Prostate gland (tissue), 2 donors: ENCODE measurements at regions not wholly inside any gene's neighbourhood (a gene's known extent, or its start where the extent isn't known, plus 50 kb on each side); places are given as distances from the start of the nearest gene placed in this dataset.

Source experiments
- DNase-seq: peaks from one replicate; pipeline ENCODE4 v3.0.0-alpha.2; 2019; ENCODE audit warnings: low spot score
- H3K27ac ChIP-seq, 2 donors: fragments of 200-600 bp; sonication (generic); 2 replicates each; pipeline ENCODE4 v1.5.1; 2017 to 2019
- H3K27me3 ChIP-seq: fragments of 200-600 bp; sonication (generic); replicated peaks from 2 replicates; pipeline ENCODE4 v1.5.1; 2019; ENCODE audit not compliant: insufficient read depth
- H3K36me3 ChIP-seq, 2 donors: fragments of 200-600 bp; sonication (generic); 1 replicate in 1 of 2; 2 replicates in 1 of 2; pipeline versions ENCODE4 v1.5.1 to v1.8.1; 2017 to 2019
- H3K4me1 ChIP-seq: fragments of 200-600 bp; sonication (generic); replicated peaks from 2 replicates; pipeline ENCODE4 v1.5.1; 2019
- H3K4me3 ChIP-seq, 2 donors: fragments of 200-600 bp; sonication (generic); 2 replicates each; pipeline ENCODE4 v1.5.1; 2017 to 2019
- H3K9me3 ChIP-seq: fragments of 200-600 bp; sonication (generic); 2 replicates; pipeline ENCODE4 v1.5.1; 2017
- POLR2A ChIP-seq: fragments of 450-650 bp; IDR thresholded peaks from one replicate; pipeline ENCODE4 v1.6.1; 2016; ENCODE audit warnings: antibody characterized with exemption, mild to moderate bottlenecking
- POLR2AphosphoS5 ChIP-seq: sonication (generic); formaldehyde crosslinking; IDR thresholded peaks from one replicate; pipeline ENCODE4 v1.6.1; 2017; ENCODE audit warnings: antibody characterized with exemption
- WGBS: methylation state at CpG from one replicate; pipeline ENCODE4 v1.1.5; 2018; 5-methylcytosine and 5-hydroxymethylcytosine counted together
- intact Hi-C: fragments of 100-400 bp; cut with DNase I; formaldehyde crosslinking; loops from one replicate; pipeline ENCODE4 v1.14.2; 2022
- TF ChIP-seq, protein P1 (sequence below), 4 experiments: fragments of 200-600 bp in 2 of 4; fragments of 450-650 bp in 2 of 4; sonication (generic) in 2 of 4; IDR thresholded peaks; 1 replicate in 3 of 4; 2 replicates in 1 of 4; pipeline ENCODE4 v1.5.1; 2016 to 2019; ENCODE audit warnings: antibody characterized with exemption in 4 of 4, mild to moderate bottlenecking in 2 of 4, moderate library complexity in 2 of 4

GRCh38 chr20:40587038-40587437 is 102.0 kb downstream of the MAFB start:
- TF ChIP-seq, protein P1, sequence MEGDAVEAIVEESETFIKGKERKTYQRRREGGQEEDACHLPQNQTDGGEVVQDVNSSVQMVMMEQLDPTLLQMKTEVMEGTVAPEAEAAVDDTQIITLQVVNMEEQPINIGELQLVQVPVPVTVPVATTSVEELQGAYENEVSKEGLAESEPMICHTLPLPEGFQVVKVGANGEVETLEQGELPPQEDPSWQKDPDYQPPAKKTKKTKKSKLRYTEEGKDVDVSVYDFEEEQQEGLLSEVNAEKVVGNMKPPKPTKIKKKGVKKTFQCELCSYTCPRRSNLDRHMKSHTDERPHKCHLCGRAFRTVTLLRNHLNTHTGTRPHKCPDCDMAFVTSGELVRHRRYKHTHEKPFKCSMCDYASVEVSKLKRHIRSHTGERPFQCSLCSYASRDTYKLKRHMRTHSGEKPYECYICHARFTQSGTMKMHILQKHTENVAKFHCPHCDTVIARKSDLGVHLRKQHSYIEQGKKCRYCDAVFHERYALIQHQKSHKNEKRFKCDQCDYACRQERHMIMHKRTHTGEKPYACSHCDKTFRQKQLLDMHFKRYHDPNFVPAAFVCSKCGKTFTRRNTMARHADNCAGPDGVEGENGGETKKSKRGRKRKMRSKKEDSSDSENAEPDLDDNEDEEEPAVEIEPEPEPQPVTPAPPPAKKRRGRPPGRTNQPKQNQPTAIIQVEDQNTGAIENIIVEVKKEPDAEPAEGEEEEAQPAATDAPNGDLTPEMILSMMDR (IDR thresholded peaks at IDR 0.05): no peak
- TF ChIP-seq POLR2A: no peak
- no peak for TF ChIP-seq POLR2AphosphoS5
- H3K9me3 ChIP-seq: no peaks in the 10 kb centered on the region
- intact Hi-C loops: no loop called here
- no peaks in the 10 kb centered on the region for H3K4me1 ChIP-seq
- H3K4me3 ChIP-seq: no peak overlapping the region
- no peaks in the 10 kb centered on the region for H3K36me3 ChIP-seq
- H3K27ac ChIP-seq: no peak overlapping the region
- WGBS: 76% methylated on average over 7 of the region's 7 CpGs
- no peaks in the 10 kb centered on the region for H3K27me3 ChIP-seq
- DNase-seq: no peak

- no peaks in the 10 kb centered on the region for H3K4me1 ChIP-seq
- 80% methylated on average over 3 of the region's 3 CpGs for WGBS
- no peaks in the 10 kb centered on the region for H3K9me3 ChIP-seq
- H3K4me3 ChIP-seq: no peak overlapping the region
- no peak for DNase-seq
- intact Hi-C loops: no loop called here
- H3K27ac ChIP-seq: no peak overlapping the region
- H3K27me3 ChIP-seq: no peaks in the 10 kb centered on the region
- H3K36me3 ChIP-seq: no peaks in the 10 kb centered on the region
- TF ChIP-seq POLR2AphosphoS5 (no peak), POLR2A (no peak)
- TF ChIP-seq, protein P1 (IDR thresholded peaks at IDR 0.05): no peak
Observed at GRCh38 chr20:40584130-40584809, 104.8 kb downstream of the MAFB start.

DNA sequence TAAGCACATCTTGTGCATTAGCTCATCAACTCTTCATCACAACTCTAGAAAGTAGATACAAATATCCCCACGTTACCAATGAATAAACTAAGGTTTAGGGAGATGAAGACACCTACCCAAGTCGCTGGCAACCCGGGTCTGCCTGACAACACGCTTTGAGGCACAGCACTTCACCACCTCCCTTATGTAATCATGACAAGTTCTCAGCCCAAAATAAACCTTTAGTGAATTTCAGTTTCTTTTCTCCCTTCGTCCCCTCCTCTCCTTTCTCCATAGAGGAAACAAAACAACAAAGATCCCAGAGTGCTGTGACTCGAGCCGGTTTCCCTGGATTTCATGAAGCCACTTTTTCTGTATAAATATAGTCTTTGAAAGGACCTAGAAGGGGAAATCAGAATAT is 105.4 kb downstream of the MAFB start:
- Histone ChIP-seq H3K4me3 (no peak overlapping the region), H3K4me1 (no peaks in the 10 kb centered on the region), H3K9me3 (no peaks in the 10 kb centered on the region), H3K36me3 (no peaks in the 10 kb centered on the region), H3K27ac (no peak overlapping the region), H3K27me3 (no peaks in the 10 kb centered on the region)
- intact Hi-C loops: no loop called here
- DNase-seq: no peak
- WGBS: 90% methylated on average over 7 of the region's 7 CpGs
- TF ChIP-seq, protein P1 (IDR thresholded peaks at IDR 0.05): no peak
- no peak for TF ChIP-seq POLR2AphosphoS5

DNA sequence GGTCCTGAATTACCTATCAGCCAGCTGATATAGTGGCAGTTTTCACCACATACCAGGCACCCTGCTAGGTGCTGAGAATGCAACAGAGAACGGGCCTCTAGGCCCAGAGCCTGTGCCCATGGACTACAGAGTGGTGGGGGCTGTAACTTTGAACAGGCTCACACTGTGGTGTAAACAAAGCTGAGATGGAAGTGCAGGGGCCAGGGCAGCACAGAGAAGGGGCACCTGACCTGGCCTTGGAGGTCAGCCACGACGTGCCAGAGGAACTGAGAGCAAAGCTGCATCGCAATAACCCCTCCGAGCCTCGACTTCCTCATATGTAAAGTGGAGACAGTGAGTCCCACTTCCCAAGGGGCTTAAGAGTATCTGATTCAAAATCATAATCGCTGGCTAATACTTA is 105.8 kb downstream of the MAFB start:
- Histone ChIP-seq H3K4me3 (no peak overlapping the region), H3K27ac (no peak overlapping the region), H3K4me1 (no peaks in the 10 kb centered on the region), H3K9me3 (no peaks in the 10 kb centered on the region), H3K27me3 (no peaks in the 10 kb centered on the region), H3K36me3 (no peaks in the 10 kb centered on the region)
- intact Hi-C loops: no loop called here
- DNase-seq: no peak
- WGBS: 86% methylated on average over 7 of the region's 7 CpGs
- TF ChIP-seq POLR2A (no peak), POLR2AphosphoS5 (no peak)
- TF ChIP-seq, protein P1 (IDR thresholded peaks at IDR 0.05): no peak

DNA sequence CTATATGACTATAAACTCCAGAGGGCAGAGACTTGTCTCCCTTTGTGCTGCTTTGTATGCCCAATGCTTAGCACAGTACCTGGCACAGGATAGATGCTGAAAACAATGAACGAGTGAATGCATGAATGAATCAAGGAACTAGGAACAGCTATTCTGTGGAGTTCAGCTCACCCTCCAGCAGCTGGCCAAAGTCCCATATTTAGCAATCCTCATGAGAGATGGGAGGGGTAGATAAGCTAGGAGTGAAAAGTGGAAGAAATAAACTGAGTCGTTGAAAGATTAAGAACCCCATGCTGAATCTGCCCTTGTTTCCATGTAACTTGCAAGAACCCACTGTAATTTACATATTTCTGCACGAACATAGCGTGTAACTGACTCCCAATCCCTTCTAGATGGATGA is 106.5 kb downstream of the MAFB start:
- H3K36me3 ChIP-seq: no peaks in the 10 kb centered on the region
- no peak for TF ChIP-seq POLR2A
- TF ChIP-seq, protein P1 (IDR thresholded peaks at IDR 0.05): no peak
- no peak for TF ChIP-seq POLR2AphosphoS5
- H3K9me3 ChIP-seq: no peaks in the 10 kb centered on the region
- H3K4me3 ChIP-seq: no peak overlapping the region
- H3K27ac ChIP-seq: no peak overlapping the region
- H3K4me1 ChIP-seq: no peaks in the 10 kb centered on the region
- intact Hi-C loops: no loop called here
- DNase-seq: no peak
- H3K27me3 ChIP-seq: no peaks in the 10 kb centered on the region
- 51% methylated on average over 4 of the region's 4 CpGs for WGBS
